NCI-H774 (cell line): ENCODE measurements at regions not wholly inside any gene's neighbourhood (a gene's known extent, or its start where the extent isn't known, plus 50 kb on each side); places are given as distances from the start of the nearest gene placed in this dataset.

Source experiments
- DNase-seq: peaks from one replicate; lab custom pipeline; 2025; lab: John Stamatoyannopoulos, UW

DNA sequence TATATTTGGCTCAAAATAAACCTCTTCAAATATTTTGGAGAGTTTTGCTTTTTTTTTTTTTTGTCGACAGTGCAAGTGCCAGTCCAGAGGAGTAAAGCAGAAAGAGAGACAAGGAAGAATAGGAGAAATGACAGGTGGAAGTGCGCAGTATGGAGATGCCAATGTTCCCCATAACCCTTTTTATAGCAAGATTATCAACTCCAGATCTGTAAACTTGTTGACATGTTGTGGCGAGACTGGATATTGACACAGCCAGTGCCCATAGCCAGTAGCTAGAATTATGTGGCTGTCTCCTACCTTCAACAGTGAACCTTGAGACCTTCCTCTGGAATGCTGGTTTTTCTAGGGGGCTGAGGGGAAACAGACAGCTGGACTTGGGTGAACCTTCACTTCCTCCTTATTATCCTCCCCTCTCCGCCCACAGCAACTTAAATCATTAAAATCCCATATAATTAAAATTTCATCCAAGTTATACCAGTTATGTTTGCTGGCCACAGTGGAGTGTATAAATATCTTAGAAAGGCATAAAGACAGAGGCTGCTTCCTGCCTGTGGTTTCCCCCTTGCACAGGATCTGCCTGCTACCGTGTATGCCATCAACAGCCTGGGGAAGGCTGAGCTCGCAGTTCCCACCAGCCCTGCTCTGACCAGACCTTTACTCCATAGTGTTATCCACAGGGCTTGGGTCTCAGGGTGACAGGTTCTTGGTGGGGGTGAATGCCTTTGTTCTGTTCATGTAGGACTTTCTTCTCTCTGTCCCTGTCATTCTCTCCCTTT, 112.3 kb upstream of the ANKH start:
- no peak for DNase-seq

DNA sequence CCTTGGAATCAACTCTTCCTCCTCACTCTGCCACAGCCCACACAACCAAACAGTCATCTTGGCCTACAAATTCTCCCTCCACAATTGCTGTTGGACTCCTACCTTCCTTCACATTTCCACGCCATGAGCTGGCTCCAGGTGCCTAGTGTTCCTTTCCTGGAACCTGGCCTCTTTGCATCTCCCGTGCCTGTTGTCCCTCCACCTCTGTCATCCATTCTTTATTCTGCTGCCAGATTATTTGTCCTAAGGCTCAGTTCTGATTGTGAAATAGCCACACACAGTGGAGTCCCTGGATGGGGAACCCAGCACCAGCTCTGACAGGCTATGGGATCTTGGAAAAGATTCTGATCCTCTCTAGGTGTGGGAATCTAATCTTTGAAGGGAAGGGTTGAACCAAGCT, 109.1 kb upstream of the ANKH start:
- DNase-seq, result no peak

DNA sequence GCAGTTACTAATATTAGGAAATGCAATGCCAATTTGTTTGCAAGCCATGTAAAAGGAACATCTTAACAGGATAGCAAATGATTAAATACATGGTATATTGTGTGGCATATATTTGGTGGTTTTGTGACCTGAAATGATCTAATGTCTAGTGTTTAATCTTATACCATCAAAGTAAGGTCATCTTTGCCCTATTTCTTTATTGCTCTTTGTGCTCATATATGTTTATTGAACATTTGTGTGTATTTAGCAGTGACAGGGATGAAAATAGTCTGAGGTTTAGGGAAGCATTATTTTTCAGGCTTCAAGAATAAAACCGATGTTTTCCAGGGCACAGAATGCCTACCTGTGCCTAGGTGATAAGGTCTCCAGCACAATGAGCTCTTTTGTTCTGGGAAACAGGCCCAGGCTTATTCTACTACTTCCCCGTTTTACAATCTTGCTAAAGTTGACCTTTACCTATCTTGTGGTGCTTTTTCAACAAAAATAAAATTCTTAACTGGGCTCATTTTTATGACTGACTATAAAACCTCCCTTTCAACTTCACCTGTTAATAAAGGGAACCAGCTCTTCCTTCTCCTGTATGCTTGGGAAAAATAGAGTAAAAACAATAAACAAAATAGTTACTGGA, 105.6 kb upstream of the ANKH start:
- DNase-seq, result no peak

DNA sequence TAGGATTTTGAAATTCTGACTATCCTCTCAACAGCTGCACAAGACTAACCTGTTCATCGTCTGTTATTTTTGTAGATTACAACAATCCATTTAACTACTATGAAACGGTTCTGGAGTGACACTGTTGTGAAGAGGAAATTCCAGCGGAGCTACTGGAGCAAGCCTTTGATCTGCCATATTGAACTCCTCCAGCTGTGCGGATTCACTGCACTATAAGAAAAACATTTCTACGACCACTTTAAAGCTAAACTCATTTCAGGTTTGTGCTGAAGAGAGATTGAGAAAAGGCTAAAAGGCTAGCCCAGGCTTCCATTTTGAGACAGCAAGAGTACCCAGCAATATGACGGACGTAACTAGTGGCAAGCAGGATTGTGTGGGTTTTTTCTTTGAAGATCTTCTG, 104.9 kb upstream of the ANKH start:
- DNase-seq, result no peak

DNA sequence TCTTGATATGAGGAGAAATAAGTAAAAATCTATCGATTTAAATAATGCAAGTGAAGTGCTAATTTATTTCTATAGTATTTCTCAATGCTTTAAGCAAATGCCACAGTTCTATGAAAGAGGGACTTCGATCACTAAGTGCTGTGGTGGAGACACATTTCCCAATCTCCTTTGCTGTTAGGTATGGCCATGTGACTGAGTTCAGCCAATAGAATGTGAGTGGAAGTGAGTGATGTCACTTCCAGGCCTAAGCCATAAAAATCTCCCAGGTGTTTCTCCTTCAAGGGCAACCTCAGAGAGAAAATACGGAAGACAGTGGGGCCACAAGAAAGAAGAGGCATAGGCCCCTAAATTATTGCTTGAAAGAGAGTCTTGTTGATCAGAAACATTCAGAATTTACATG, 100.3 kb upstream of the ANKH start:
- no peak for DNase-seq

DNA sequence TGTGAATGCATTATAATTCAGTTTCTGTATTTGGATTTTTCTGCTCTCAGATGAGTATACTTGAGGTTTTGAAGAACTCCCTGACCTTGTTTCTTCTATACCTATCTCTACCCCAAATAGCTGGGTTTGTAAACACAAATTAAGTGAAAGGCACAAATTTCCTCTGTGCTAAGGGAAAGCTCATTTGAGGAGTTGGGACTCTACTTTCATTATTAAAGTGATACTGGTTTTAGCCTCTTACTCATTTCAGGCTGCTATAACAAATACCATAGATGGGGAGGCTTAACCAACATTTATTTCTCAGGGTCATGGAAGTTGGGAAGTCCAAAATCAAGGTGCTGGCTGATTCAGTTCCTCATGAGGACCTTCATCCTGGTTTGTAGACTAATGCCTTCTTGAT, 97.2 kb upstream of the ANKH start:
- DNase-seq, result no peak

DNA sequence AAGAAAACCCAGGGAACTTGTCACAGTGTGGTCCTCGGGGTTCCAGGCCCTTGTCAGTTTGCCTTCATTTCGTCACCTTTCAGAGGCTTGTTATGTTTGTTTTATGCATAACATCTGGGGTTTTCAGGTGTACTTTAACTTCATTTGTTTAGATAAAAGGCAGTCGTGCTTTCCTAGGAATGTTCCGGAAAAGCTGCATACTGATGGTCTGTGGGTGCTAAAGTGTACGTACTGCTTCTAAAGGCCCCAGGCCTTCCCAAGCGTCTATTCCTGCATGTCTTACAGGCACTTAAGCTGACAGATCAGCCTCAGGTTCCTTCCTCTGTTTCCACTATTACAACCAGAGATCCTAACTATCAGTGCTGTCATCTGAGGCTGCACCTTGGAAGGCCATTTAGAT, 95.6 kb upstream of the ANKH start:
- no peak for DNase-seq

DNA sequence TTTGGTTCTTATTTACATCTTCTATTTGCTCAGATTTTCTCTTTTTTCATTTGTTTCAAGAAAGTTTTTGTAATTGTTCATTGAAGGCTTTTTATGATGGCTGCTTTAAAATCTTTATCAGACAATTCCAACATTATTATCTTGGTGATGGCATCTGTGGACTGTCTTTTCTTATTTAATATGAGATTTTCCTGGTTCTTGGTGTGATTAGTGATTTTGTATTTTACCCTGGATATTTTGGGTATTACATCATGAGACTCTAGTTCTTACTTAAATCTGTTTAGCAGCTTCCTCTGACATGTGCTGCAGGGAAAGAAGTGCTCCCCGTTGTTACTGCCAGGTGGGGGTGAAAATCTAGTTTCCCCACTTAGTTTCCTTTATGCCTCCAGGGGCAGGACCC, 94.2 kb upstream of the ANKH start:
- no peak for DNase-seq

DNA sequence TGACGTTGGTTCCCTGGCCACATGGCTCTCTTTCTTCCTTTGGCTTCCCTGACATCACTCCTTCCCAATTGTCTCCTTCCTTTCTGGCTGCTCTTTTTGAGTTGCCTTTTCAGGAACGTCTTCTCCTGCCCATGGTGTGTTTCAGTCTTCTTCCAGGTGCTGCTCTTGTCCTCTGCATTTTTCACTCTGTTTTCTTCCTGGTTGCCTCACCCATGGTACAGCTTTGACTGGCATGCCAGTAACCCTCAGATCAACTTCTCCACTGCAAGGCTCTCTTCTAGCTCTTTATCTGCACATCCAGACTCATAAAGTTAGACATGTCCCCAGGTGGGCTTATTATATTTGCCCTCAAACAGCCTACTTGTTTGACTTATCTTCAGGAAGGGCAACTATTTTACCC, 91.0 kb upstream of the ANKH start:
- no peak for DNase-seq

DNA sequence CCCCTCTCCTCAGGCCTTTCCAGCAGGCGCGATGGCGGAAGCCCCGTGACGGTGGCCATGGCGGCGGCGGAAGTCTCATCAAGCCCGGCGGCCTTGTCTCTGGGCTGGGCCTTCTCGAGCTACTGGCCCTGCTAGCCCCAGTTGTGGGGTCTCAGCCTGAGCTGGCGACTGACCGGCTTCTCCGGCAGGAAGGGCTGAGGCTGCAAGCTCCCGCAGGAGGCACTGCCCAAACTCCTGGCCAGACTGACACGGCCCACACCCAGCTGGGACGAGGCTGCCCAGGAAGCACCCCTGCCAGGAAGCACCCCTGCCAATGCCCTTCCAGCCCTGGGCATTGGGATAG, 88.5 kb upstream of the ANKH start:
- DNase-seq, result no peak

DNA sequence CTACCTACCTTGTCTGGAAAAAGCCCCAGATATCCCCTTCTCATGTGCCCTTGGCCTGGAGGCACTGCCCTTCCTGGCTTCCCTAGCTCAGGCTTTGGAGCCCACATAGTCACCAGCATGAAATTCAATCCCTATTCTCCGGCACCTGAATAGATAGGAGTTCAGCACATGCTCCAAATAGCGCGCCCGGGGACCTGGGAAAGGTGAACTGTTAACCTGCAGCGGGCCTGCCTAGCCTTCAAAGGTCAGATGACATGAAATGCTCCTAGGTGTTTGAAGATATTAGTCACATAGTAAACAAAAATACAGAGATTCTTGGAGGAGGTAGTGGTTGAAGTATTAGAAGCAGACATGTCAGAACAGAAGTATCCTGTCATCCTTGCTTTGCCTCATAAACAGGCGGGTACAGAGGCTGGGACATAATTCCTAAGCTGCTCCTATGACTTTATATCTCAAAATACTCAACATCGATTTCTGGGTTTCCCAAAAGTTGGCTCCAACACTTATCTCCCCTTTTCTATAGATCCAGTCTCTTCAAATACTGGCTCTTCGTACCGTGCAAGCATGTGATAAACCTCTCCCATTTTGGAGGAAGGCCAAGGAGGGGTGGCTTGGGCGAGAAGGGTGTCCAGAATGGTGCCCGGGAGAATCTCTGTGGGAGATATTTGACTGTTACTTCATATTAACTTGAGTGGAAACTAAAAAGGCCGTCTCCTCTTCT, 88.0 kb upstream of the ANKH start:
- DNase-seq, result no peak

DNA sequence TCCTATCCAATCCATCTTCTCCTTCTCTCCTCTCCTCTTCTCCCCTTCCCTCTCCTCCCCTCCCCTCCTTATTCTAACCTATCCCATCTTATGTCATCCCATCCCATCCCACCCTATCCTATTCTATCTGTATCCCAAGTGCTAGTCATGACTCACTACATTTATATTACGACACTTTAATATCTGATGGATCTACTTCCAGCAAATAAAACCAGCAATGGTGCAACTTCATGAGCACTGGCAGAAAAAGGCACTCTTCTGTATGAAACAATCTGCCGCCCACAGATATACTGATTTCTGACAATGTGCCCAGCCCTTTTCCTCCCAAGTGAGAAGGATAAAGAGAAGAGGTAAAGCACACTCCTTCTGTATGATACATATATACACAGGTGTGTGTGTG, 86.6 kb upstream of the ANKH start:
- no peak for DNase-seq

DNA sequence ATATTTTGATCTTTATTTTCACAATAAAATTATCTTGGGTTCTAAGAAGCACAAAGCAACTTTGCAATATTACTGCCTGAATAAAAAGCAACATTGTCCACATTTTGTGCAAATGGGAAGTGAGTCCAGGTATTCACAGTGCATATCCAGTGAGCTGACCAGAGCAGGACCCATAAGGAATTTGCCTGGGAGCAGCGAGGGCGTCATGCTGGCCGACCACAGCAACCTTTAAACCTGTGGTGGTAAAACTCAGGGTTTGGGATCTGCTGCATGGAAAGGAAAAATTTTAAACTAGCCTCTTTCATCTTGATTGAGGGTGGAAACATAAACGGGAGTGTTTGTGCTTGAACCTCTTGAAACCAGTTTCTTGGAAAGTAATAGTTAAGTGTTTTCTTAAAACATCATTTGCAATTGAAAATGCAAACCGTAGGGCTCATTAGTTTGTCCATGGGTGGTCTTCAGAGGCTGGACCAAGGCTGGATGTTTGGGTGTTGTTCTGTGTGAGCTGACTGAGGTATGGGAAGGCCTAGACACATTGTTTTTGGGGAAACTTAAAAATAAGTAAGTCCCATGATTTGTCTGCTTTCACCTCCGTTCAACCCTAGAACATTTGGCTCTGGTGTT, 85.0 kb upstream of the ANKH start:
- DNase-seq, result no peak

DNA sequence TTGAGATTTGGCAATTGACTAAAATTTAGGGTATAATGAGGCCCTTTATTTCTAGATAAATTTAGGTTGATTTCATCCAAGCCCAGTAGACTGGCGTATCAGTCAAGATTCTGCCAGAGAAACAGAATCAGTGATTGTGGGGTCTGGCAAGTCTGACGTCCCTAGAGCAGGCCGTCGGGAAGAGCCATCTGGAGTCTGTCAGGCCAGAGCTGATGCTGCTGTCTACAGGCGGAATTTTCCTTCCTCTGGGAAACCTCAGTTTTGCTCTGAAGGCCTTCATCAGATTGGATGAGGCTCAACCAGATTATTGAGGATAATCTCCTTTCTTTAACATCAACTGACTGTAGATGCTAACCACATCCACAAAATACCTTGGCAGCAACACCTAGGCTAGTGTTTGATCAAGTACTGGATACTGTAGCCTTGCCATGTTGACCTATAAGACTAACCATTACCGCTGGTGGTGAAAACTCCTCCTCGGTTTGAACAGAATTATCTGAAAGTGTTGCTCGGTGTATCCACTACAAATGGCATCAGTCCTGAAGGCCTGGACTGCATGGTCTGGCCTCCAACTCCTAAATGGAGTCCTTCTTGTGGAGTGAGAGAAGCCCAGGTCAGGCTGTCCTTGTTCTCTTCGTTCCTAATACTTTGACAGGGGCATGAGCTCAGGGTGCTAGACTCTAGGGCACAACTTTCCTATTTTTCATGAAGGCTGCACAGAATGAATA, 83.2 kb upstream of the ANKH start:
- DNase-seq, result no peak

DNA sequence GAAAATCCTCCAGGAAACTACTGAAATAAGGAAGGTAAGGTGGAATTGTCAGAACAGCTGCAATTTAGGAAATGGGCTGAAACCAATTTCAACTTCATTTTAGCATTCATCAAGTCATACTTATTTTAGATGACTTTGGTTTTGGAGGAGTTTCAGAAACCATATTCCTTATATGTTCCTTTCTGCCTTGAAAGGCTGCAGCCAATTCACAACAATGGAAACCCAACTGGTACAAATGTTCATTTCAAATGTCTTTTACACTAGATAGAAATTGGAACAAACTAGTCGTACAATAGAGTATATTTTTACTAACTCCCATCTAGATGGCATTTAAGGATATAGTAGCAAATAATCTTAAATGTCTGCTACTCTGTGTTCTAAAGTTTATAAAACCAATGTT, 82.6 kb upstream of the ANKH start:
- DNase-seq, result no peak

DNA sequence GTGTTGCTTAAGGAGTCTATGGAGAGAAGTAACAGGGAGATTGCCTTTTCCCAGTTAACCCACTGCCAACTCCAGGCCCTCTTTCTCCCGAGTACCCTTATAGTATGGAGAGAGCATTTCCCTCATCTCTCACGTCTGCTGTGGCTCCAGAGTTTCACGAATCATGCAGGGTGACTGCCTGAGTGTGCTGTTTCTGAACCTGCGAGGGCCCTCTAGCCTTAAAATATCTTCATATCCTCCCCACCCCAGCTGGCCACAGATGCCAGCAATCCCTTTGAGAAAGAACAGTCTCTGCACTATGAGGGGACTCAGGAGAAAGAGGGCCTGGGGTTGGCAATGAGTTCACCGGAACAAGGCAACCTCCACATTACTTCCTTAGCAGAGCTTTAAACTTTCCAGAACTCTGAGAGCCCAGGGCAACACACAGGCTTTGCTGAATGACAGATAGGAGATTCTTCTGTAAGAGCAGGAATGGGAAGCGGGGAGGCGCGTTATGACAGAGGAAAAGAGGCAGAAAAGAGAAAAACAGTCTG, 81.6 kb upstream of the ANKH start:
- no peak for DNase-seq

DNA sequence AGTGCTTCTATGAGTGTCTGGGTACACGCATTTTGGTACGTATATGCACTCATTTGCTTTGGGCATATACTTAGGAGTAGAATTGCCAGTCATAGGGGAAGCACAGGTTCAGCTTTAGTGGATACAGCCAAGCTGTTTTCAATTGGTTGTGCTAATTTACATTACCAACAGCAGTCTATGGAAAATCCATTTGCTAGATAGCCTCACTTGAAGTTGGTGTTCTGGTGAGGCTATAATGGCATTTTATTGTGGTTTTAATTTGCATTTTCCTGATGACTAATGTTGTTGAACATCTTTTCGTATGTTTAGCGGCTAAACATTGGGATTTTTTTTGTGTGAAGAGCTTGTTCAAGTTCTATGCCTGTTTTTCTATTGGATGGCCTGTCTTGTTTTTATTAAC, 76.8 kb upstream of the ANKH start:
- no peak for DNase-seq

DNA sequence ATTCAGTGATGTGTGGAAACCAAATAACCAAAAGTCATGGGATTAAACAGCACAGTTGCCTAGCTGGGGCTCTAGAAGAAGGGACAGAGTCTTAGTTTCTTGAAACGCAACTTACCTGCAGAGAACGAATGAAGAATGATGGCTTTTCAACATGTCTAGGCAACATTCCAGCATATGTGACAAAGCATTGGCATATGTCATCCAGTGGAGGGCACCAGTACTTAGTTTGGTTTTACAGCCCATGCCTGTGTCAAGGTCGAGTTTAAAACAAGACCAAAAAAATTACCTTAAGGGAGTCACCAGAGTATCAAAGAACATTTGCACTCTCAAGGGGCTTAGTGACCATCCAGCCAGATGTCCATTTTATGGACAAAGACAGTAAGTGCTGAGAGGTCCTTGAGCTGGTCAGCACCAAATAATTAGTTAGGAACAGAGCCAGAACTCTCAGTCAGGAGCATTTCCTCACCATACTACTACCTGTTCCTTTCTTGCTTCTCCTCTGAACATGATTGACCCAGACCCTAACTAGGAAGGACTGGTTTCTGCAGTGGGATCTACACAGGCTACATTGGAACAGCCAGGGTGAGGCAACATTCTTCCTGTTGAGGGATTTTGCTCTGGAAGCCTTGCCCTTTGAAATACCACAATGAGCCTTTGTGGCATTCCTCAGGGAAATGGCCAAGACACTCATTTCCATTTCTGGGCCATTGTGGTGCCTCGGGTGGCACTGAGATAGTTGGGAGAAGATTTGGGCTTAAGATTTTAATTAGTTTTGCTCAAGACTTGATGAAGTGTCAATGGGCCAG, 75.4 kb upstream of the ANKH start:
- DNase-seq, result no peak

DNA sequence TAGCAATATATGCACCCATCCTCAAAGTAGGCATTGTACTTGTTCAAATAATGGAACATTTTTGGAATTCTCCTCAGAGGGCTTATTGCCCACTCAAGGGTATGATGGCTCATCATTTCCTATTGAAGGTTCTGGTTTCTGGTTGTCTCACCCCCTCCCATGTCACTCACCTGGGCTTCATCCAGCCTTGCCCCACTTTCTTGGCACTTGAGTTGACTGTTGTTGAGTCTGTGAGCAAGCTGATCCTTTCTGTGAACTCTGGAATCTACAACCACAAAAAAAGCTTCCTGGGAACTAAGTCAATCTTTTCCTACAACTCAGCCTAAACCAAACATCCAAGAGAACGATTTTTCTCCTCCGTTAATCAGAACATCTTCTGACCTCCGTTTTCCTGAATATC, 73.9 kb upstream of the ANKH start:
- DNase-seq, result no peak

DNA sequence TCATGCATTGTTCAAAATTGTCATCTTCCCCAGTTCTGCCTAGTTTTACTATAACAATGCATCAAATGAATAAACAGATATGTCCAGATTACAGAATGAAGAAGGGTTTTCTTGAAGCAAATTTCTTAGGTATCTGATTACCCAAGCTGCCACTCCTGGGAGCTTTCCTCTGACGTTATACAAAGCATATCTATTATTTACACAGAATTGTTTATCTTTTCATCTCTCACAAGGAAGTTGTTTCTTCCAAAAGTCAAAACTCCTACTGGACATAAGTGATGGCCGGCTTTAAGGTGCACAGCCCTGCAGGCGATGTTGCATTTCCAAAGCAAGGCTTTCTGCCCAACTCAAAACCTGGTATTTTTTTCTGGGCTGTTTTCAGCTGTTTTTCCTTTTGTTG, 73.4 kb upstream of the ANKH start:
- DNase-seq, result no peak

DNA sequence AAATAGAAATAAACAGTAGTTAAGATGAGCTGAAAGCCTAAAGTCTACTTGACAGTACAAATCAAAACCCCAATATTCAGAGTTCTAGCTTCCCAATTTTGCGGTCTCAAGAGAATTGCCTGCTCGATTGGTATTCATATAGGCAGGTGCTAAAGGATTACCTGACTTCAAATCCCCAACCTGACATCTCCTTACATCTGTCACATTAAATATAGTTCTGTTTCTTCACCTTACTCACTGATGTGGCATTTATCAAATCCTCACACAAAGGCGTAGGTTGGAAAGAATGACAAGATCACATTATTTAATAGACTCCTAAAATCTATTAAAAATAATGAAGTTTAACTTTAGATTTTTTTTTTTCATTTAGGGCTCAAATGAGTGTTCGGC, 72.8 kb upstream of the ANKH start:
- no peak for DNase-seq
